DMS153 treated with DMSO at 0.1 percent for 48 hours (cell line): ENCODE measurements at regions not wholly inside any gene's neighbourhood (a gene's known extent, or its start where the extent isn't known, plus 50 kb on each side); places are given as distances from the start of the nearest gene placed in this dataset.
A peak's percentile ranks its signal among the peaks of the same experiment; 100 is the strongest.

ENCODE experiments used
- DNase-seq: peaks from one replicate; lab custom pipeline; 2025; ENCODE audit not compliant: unreplicated experiment; lab: John Stamatoyannopoulos, UW

DNA sequence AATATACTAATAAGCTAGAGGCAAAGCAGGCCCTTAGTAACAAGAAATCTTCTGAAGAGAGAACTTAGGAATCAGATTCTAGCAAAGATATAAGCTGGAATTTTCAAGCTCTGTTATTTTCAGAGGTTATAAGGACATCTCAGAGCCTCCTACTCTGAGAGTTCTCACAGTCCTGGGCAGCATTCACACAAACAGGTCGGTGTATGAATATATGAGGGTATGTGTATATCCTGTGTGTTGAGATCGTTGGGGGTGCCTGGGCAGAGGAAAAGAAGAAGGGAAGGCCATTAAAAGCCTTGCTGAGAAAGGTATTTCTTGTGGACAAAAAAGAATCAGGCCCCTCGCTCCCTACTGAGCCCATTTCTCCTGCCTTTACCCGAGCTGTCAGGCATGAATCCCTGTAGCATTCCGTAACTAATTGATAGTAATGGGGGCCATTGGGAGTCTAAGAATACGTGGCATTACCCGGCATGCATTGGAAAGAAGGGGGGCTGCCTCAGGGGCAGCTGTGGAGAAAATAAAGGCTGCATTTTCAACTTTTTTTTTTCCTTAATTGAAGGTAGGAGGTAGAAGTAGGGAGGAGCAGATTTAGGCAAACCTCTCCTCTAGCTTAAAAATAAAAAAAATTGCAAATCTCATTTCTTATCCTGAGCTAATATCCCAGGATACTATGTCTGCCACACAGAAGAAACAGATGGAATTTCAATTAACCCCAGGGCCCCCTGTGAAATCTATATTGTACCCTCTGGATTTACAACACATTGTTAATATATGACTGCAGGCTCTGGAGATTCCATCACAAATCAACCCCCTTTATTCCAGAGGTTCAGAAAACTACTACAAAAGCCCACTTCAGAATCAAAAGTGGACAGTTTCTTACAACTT lies 103.8 kb downstream of the GTPBP8 start:
- DNase-seq, result no peak

DNA sequence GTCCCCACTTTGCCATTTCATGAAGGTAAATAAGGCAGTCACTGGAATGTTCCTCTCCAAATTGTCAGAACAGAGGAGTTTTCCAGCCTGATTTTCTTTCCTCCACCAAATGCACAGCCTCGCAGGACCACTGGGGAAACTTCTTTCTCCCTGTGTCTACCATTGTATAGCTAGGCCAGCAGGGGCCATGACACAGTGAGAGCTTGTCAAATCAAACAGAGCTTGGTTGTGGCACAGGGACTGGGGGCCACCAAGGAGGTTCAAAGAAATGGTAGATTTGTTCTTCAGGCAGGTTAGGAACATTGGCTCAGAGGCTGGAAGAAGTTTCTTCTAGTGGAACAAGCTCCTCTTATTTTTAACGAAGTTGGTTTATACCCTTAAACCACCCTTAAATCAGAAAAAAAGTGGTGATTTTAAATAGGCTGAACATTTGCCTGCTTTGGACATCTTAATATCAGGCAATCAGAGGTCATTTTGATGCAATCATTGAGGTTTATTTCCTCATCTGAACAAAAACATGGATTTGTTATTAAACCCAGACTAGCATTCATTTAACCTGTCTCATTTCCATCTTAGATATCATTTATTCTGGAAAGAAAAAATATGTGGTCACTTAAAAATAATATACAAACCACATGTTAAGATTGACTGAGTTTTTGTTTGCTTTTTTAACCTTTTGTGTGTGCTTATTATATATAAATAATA lies 105.6 kb downstream of the GTPBP8 start:
- DNase-seq, result no peak

DNA sequence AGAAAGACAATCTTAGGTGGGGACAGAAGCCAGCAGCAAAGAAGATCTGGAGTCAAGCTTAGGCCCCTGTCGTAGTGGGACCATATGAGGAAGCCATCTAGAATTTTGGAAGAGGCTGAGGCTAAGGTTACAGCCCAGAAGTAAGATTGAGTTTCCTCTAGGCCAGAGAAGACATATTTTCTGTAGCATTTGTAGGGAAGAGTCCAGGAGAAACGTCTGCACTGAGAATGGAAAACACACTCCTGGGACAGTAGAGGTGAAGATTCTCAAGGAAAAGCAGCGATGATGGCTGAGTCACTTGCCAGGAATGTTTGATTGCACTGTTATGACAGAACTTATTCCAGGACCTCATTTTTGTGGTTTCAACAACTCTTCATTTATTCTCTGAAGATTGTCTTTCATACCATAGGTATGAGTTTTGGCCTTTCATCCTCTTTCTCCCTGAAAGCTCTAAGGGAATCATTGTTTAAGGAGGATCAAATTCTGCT lies 107.2 kb downstream of the GTPBP8 start:
- no peak for DNase-seq

DNA sequence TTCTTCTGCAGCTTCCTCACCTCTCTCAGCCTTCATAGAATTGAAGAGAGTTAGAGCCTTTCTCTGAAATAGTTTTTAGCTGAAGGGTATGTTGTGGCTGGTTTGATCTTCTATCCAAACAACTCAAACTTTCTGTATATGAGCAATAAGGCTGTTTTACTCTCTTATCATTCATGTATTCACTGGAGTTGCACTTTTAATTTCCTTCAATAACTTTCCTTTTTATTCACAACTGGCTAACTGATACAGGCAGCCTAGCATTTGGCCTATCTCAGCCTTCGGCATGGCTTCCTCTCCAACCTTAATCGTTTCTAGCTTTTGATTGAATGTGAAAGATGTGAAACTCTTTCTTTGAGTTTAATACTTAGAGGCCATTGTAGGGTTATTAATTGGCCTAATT lies 109.3 kb downstream of the GTPBP8 start:
- no peak for DNase-seq

DNA sequence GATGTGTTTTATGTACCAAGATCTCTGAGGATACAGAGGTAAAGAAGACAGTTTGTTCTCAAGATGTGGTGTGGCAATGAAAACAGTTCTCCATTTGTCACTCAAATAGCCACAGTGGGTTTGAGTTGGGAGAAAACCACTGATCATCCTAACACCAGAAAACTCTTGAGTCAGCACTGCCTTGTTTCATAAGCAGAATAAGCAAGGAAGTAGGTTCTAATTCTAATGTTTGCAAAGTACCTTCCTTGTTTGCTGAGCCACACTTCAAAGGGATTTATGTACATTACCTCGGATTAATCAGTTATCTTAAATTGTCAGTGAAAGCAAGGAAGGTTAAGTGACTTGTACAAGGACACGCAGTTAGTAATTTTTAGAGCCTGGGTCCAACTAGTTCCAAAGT lies 107.8 kb upstream of the BOC start:
- DNase-seq, result no peak

DNA sequence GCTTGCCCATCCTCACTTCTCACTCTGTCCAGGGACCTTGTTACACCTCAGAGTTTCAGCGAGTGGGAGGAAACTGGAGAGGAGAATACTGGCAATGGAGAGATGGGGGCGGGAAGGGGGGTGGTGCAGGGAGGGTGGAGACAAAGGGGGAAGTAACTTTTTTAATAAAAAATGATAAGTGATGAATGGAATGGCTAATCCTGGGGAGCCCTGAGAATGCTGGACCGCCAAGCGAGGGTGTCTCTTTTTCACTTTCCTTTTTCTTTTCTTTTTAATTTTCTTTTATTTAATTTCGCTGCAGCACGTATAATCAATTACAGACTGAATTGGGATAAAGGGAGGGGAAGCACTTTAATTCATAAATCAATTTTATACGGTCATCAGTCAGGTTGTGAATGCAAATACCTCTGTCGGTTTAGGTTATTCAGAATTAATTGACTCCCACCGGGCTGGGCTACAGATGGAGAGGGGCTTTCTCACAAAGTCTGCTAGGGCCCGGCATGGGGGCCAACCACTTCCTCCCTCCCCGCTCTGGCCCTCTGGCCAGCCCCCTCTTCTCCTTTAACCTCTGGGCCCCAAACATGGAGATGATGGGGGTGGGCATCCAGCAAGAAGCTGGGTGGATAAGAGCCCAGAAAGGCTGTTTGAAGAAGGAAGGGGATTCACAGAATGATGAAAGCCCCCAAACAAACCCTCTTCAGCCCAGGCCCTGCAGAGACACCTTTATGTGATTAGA lies 106.8 kb upstream of the BOC start:
- DNase-seq, result no peak

DNA sequence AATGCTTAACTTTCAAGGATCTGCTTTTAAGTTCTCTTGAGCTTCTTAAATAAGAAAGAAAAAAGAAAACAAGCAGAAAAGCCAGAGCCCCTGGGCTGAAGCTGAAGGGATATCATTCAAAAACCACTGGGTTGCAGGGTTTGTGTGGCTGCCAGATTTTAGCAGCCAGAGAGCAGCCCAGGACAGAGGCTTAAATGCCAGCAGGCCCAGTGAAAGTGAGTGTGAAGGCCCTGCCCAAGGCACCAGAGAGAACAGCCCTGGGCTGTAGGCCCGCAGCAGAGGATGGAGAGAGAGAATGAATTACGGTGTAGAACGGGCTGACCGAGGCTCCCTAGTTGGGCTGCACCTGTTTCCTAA lies 106.3 kb upstream of the BOC start:
- DNase-seq, result no peak

DNA sequence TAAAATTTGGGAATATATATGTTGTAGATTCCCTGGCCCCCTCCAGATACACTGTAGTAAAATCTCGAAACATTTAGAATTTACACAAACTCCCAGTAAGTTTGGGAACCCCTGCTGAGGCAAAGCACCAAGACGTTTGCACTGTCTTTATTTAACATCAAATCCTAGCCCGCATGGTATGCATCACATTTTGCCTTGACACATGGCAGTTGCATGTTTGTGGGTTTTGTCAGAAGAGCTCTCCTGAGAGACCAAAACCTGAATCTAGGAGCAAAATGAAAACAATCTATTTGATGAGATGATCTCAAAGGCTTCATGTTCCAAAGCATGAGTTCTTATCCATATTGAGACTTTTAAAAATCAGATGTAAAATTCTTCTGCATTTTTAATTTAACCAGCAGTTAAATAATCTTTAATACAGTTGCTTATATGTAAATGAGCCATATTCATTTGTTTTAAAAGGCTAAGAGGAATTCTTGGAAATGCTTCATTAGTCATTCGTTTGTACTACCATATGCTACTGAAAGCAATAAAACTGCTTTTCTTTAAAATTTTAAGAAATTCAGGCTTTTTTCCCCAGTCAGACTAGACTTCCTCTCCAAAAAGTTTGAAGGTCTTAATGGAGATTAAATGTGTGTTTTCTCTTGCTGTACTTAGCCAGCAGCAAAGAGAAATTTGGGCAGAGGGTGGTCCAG lies 105.2 kb upstream of the BOC start:
- DNase-seq, result no peak

DNA sequence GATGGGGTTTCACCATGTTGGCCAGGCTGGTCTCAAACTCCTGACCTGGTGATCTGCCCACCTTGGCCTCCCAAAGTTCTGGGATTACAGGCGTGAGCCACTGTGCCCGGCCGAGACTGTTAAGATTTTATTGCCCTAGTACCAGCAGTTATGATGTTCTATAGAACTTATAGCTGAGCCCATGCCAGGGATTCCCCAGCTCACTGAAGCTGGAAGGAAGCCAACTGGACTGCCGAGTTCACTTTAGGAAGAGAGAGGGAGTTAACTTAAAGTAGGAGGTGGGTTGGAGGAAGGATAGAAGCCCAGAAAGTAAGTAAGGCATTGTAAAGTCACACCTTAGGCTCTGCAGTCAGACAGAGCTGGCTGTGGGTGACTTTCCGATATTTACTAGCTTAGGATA lies 101.1 kb upstream of the BOC start:
- DNase-seq, result no peak

DNA sequence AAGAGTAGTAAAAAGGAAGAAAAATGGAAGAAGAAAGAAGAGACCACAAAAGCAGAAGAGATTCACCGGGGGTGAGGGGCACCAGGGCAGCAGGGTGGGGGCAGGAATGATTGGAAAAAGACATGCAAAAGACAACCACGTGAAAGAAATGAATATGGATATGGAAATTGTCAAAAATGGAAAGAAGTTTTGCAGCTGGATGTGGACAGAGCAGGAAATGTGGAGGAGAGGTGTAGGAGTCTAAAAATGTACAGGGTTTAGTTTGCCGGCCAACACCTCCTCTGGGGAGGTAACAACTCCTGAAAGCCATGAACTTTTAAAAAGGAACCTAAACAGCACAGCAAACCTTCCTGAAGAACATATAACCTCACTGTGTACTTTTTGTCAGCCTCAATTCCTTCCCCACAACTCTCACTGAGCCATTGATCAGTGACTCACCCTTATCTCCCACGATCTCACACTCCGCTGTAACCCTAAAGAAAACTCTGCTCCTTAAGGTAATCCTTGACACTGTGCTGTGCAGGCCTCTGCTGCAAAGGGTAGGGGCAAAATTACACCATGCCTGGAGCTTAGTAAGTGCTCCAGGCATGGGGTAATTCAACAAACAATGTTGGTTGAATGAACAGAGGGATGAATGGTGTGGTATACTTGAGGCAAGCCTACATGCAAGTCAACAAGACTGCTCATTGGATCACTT lies 100.2 kb upstream of the BOC start:
- no peak for DNase-seq

DNA sequence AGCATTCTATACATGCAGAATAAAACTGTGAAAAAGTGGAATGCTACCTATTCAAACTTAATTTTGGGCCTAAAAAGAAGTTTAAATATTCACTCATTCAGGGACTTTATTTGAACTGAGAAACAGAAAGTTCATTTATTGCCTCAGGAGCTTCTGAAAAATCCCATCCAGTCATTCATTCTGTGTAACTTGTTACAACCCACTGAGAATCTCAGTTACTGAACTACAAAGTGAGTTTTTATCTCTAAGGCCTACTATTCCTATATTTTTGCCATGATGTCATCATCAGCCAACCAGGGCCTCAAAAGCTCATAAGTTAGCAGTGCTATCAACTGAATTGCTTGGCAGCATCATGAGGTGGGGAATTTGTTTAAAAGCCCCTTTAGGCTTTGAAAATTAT lies 98.0 kb upstream of the BOC start:
- DNase-seq, result no peak

DNA sequence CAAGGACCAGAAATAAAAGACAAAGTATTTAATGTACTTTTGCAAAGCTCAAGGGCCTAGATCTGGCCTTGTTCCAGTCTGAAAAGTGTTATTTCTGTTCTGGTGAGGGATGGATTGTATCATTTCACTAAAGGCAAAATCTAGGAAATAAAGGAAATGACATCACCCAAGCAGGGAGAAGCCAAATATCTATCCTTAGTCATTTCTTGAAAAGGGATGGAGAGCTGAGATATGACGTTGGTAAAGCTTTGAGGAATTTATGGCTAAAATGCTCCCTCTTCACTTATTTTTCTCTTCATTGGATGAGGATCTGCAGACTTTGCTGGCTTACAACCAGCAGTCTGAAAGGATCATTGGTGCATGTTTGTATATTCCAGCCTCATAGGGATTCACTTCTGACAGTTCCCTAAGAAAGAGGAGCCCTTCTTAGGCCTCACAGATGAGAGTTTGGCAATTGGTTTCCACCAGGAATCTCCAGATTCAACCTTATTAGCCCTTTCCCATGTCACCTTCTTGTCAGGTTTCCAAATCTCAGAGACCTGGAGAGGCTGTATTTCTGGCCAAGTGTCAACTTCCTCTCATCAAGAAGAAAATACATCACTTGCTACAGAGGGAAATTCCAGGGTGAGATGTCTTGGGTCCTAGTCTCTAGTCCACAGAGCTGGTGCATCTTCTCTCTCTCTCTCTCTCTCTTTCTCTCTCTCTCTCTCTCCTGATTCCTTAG lies 93.7 kb upstream of the BOC start:
- no peak for DNase-seq

DNA sequence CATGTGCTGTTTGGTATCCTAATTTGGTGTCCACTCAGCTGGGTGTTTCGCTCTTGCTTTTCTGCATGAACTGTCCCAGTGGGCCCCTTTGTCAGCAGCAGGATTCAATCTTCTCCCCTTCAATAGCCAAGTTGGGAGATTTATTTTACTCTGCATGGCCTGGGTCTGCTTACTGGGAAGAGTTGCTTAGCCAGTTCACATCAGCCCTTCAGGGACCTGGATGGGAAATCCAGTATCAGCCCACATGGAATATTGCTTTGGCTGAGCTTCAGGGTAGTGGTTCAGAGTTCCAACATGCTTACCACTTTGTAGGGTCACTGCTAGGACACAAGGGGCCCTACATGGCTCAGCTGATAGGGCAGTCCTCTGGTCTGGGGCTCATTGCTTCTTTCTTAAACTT lies 93.0 kb upstream of the BOC start:
- no peak for DNase-seq

DNA sequence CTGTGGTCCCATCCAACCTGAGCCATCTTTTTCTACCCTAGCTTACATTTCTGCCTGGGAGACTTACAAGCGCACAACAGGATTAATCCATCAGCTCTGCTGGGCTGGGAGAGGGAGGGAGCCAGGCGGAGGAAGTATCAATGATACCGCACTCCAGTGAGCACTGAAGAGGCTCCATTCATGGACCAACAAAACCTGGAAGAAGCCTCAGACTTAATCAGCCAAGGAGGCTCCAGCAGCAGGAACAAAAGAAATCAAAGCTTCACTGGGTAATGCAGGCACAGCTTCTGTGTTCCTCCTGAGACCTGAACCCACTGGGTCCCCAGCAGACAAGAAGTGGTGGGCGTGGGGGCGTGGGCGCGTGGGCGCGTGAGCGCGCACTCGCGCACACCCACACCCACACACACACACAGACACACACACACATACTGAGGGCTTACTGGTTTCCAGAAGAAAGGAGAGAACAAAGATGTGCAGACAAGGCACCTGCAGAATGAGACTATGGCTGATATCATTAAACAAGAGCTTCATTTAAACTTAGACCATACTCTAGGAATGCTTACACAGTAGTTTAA lies 87.0 kb upstream of the BOC start:
- DNase-seq, result no peak

DNA sequence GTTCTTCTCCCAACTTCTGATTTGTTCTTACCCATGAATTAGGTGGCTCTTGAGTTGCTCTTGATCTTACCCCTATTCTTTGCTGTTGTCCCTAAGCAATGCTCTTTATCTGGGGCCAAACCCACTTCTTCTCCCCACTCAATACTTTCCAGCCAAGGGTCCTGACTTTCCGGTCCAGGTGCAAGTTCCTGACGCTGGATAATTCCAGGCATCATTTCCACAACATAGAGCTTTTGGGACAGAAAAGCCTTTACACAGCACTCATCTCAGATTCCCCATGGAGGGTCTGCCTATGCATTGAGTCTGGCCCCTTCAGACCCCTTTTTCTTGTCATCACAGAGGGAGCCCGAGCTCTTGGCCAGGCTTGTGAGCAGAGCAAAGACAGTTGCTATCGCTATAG lies 85.4 kb upstream of the BOC start:
- no peak for DNase-seq

DNA sequence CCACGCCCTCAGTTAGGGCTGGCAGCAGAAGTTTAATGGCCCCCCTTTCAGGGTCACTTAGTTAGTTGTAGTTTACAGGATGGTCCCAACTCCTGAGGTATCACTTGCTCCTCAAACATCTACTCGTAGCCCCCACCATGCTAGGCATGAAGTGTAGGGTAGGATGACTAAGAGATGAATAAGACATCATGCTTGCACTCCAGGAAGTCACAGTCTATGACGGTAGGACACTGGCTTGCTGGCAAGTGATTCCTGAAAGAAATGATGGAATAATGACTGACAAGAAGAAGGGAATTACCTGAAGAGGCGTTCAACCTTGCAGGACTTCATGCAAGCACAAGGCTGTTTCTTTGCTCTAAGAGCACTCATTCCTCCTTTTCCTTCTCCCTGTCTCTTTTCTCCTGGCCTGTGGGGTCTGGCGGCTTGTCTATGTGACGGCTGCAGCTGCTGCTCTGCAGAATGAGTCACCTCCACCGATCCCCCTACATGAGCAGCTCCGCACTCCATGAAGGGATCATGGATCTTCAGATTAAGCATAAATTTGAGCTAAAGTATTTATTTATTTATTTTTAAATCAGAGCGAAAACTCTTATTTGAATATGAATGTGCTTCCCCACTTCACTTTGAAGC lies 82.9 kb upstream of the BOC start:
- no peak for DNase-seq

DNA sequence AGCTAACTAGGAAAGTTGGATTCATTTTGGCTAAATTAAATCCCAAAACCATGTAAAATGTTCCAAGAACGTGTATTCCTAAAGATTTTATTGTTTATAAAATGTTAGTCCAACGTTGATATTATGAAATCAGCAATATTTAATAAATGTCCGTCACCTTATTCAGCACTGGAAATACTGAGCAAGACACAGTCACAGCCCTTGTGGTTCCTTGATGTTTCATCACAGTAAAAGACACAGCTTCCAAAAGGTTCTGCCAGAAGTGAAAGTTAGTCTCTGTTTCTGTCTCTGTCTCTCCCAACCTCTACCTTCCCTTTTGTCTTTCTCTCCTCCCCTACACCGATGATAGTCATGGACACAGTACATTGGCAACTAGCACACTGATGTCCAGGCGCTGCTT lies 82.2 kb upstream of the BOC start:
- no peak for DNase-seq

DNA sequence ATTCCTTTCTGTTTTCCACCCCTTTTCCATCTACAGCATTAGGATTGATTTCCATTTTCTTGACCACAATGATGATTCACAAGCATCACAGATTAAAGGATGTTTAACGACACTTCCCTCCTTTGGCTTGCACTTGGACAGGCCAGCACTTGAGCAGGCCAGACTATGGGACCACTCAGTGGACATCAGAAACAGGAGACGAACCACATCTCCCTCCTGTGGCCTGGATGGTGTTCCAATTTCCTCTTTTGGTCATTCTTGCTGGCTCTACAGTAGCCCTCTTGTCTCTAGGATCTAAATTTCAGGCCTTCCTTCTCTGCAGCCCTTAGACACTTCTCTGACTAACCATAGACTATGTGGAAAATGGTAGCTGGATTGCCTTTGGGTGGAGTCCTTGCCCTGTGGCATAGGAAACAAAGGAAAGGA lies 78.8 kb upstream of the BOC start:
- DNase-seq, result peak; percentile 43

DNA sequence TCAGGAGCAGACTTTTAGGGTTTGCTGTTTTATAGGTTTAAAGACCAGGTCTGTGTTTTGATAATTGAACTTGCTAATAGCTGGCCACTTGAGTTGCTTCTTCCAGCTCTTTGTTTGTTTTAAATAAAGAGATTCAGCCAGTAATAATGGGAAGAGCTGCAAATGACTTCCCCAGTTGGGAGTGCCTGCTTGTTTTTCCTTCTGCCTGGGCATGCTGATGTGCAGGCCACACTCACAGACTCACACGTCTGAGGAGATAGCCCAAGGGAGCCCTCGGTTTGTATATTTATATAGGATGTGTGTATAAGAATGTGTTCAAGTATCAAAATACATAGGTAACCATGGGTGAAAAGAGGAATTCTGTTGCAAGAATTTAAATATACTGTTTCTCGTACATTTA lies 78.2 kb upstream of the BOC start:
- DNase-seq, result no peak
